Dedifferentiated amniotic fluid mesenchymal stem cell (primary cell): ENCODE measurements at regions not wholly inside any gene's neighbourhood (a gene's known extent, or its start where the extent isn't known, plus 50 kb on each side); places are given as distances from the start of the nearest gene placed in this dataset.
"Not testable (repeated sequence)": the region's sequence is repeated elsewhere in the genome, so short reads cannot be mapped to it uniquely, and the experiment has no call there.

Experiments used
- DNase-seq: peaks from one replicate; pipeline ENCODE4 v3.0.0-alpha.2; 2016; ENCODE audit errors: extremely low spot score

DNA sequence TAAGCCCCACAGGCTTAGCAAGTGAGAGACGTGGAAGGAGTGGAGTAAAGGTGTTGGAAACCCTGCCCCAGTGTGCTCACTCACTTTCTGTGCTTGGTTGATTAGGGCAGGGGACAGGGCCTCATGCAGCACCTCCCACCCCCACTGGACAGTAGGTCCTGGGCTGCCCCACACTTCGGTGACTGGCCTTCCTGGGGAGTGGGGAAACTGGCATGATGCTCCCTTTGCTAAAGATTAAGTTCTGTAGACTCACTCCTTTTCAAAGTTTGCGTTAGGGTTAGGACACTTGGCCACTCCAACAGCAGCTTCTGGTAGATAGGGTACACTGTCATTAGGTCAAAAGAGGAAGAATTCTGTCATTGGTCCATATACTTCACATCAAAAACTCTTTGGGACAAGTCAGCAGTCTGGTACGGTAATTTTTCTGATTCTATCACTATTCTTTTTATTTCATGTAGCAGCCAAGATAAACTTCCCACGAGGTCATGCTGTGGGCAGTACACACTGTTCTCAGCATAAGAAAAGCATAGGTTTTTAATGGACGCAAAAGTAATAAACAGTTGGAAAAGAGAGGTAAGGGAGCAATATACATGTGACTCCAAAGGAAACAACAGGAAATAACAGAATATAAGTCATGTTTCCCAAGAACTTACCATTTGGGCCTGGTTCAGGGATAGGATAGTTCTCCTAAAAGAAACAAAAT is 106.6 kb upstream of the TERB2 start:
- DNase-seq = not testable (repeated sequence)

DNA sequence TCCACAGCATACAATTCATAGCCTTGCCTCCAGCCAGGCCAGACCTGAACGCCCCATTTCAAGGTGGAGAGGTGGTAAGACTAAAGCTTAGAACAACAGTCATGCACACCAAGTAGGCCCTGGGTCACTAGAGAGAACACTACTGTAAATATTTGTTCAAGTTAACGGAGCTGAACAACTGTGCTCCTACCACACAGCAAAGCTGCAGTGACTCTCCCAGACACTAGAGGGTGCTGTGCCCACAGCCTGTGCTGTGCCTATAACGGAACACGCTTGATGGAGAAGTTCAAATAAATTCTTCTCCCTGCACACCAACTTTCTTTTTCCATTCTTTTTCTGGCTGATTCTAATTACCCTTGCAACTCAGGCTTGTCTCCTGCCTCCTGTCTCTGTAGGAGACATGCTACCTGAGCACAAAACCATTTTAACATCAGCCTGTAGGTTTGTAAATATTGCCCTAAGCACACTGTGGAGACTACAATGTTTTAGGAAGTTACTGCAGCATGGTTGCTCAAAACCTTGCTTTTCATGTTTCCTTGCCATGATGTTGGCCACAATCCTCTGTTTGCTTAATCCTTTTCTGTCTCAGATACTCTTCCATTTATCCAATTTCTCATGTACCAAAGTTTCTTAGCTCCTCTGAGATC is 103.1 kb upstream of the TERB2 start:
- DNase-seq = not testable (repeated sequence)

DNA sequence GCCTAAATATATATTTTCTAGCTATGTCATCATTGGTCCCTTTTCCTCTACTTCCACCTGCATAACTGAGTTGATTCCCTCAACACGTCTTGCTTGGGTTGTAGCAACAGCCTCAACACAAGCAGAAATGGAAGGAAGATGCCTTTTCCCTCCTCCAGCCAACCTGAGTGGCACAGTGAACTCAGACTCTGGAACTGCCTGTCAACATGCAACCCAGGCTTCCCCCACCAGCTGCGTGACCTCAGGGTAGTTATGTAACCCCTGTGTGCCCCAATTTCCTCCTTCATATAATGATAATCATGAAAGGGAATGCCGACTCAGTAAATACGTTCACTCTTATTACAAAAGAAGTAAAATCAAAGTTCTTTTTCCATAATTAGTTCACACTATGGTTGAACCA is 101.8 kb upstream of the TERB2 start:
- DNase-seq = not testable (repeated sequence)

DNA sequence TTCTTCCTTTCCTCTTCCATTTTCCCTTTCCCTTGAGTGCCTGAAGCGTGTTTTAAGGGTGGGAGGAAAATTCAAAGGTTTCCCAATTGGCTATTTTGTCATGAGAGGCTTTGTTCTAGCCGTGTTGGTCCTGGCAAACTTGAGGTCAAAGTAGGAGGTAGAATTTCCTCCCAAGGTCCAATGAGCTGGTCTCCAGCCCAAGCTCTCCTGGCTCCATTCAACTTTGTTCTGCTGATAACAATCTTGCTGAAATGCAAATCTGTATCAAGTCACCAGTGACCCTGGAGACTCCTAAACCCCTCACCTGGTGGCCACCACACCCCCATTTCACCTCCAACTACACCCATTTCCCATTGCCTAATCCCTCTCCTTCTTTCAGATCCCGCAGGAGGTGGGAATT is 100.2 kb upstream of the TERB2 start:
- DNase-seq = not testable (repeated sequence)

DNA sequence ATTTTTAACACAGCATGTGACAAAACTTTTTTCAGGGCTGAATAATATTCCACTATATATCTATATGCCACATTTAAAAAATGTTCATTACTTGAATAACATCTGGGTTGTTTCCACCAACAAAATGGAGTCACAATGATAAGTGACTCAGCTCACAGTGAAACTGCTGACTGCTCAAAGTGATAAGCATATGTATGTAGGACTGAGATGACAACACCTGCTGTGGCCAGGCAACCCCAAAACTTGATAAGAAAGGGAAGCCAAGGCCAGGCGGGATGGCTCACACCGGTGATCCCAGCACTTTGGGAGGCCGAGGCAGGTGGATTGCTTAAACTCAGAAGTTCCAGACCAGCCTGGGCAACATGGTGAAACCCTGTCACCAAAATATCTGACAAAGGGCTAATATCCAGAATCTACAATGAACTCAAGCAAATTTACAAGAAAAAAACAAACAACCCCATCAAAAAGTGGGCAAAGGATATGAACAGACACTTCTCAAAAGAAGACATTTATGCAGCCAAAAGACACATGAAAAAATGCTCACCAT is 99.2 kb upstream of the TERB2 start:
- DNase-seq = not testable (repeated sequence)

DNA sequence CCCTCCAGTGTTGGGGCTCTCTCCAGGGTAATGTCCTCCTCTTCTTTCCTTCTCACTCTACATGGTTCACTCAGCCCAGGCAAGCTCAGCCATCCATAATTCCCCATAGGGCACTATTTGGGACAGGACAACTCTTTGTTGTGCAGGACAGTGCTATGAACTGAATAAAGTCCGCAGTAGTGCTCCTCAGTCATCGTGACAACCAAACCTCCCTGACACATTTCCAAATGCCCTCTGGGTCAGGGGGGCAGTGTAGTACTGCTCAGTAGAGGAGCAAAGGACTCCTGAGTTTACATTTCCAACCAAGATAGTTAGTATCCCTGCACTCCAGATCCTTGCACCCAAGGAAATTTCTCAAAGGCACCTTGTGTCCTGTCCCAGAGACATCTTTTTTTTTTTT is 97.4 kb upstream of the TERB2 start:
- not testable (repeated sequence) for DNase-seq

DNA sequence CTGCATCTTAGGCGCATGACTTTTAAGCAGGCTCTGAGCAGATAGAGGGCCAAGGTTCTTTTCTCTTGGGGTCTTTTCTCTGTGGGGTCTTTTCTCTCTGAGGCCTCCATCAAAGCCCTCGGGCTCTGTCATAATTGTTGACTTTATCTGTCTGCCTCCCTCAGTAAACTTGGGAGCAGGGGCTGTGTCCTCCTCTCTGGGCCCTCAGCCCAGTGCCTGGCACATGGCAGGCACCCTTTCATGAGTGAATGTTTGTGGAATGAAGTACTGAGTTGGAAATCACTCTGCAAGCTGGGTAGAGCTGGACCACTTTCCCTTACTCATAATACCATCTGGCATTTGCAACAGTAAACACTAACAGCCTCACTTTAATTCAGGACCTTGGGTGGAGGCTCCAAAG is 96.3 kb upstream of the TERB2 start:
- not testable (repeated sequence) for DNase-seq

DNA sequence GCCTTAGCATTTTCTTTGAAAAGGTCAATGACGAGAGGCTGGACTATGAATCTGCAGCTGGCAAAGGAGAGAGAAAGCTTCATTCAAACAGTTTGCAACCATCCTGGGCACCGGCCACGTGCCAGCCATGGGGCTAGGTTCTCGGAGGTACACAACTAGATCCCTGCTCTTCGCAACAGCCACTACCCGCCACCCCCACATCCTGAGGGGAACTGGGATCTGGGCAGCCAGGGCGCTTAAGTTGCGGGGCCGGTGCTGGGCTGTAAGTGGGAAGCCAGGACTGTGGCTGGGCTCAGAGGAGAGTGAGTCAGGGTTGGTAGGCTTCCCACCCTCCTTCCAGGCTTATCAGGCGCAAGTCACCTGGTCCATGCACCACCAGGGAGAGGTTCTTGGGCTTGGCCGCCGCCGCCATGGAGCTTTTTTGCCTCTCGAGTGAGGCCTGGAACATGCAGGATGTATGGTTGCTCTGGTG is 95.0 kb upstream of the TERB2 start:
- no peak for DNase-seq

DNA sequence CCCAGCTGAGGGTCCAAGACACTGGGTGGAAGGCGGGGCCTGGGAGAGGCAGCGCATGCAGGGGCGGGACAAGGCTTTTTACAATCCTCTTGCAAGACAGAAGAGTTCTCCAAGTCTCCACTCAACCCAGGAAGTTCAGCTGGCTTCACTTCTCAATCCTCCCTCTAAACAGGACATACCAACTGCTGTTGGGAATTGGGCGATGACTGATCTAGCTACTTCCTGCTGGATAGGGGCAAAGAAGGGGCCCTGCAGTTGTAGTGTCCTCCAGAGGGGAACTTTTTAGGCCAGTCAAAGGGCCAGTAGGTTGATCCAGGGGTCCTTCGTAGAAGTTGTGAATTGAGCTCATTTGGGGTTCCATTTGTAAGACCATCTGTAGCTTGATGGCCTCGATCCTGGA is 94.6 kb upstream of the TERB2 start:
- no peak for DNase-seq

DNA sequence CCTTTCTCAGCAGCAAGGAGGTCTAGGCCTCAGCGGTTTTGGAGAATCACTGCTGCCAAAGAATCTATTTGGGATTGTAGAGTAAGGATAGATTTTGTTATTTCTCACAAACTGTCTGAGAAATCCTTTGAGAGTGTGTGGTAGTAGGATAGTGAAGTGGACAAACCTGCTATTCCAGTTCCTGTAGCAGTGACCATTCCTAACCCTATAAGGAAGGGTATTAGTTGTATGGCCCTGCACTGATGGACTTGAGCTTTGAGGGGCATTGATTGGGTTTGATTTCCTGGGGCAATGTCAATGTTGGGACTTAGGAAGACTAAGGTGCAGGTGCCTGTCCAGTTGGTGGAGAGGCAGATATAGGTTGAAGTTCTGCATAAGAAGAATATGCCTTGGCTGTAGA is 93.6 kb upstream of the TERB2 start:
- DNase-seq = not testable (repeated sequence)

DNA sequence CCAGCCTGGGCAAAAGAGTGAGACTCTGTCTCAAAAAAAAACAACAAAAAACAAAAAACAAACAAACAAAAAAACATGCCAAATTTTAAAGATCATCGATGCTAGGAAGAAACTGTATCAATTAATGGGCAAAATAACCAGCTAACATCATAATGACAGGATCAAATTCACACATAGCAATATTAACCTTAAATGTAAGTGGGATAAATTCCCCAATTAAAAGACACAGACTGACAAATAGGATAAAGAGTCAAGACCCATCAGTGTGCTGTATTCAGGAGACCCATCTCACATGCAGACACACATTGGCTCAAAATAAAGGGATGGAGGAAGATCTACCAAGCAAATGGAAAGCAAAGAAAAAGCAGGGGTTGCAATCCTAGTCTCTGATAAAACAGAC is 88.4 kb upstream of the TERB2 start:
- DNase-seq = not testable (repeated sequence)

DNA sequence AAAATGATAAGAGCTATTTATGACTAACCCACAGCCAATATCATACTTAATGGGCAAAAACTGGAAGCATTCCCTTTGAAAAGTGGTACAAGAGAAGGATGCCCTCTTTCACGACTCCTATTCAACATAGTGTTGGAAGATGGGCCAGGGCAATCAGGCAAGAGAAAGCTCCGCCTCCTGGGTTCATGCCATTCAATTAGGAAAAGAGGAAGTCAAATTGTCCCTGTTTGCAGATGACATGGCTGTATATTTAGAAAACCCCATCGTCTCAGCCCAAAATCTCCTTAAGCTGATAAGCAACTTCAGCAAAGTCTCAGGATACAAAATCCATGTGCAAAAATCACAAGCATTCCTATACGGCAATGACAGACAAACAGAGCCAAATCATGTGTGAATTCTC is 86.4 kb upstream of the TERB2 start:
- DNase-seq = not testable (repeated sequence)

DNA sequence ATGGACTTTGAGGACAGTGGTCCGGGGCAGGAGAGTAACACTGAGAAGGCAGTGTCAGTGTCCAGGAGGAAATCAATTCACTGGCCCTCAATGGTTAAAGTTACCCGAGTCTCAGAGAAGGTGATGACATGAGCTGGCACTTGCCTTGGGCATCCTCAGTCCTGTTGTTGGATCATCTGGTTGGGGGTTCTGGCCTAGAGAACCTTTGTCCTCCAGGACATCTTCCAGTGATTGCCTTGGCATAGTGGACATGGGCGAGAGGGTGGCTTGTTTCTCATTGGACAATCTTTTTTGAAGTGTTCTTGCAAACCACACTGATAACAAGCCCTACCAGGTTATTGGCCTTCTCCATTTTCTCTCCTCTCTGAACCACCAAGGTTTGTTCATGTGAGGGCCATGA is 83.4 kb upstream of the TERB2 start:
- DNase-seq = no peak

DNA sequence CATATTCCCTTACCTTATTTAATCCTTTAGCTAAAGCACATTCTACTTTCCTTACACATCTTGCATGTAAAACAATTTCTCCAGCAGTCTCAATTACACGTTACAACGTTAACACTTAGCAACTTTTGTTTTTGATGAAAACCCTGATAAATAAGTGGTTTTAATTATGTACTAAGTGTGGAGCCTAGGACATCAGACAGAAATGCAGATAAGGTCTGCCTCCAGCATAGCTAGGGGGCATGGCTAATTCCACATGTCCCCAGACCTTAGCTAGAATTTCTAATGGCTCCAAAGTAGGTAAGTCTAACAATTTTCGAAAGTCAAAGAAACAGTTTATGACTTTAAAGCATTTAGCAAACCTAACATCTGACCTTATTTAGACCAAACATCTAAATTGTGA is 77.4 kb upstream of the TERB2 start:
- DNase-seq = no peak

DNA sequence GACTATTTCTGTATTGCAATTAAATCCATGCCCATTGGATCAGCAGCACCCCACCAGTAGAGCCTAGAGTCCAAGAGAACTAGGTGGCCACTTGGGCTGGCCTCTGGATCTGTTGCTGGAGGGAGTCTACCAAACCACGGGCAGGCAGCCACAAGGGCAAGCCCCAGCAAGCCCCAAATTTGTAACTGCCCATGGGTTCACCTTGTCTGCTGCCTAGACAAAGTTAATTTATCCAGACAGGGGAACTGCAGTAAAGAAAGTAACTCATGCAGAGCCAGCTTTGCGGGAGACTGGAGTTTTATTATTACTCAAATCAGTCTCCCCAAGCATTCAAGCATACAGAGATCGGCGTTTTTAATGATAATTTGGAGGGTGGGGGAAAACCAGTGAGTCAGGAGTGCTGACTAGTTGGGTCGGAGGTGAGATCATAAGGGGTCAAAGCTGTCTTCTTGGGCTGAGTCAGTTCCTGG is 74.0 kb upstream of the TERB2 start:
- no peak for DNase-seq

DNA sequence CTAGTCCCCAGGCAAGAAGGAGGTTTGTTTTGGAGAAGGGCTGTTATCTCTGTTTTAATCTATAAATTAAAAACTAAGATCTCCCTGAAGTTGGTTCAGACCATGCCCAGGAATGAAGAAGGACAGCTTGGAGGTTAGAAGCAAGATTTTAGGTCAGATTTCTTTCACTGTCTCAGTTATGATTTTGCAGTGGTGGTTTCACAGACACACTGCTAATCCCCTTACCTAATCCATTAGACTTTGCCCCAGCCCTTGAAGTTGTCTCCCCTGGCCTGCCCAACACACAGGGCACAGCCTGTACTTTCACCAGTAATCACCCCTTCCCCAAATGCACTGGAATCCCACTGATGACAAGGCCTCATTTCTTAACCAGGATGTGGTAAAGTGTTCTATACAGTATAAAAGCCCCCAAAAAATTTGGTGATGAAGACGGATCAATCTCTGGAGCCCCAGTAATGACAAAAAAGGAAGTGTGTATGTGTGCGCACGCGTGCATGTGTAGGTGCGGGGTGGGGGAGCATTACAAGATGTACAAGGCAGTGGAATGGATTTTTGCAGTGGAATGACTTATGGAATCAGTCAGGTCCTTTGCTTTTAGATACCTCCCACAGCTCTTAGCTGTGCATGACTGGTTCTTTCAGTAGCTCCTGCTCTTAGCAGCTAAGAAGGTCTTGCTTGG is 73.1 kb upstream of the TERB2 start:
- DNase-seq = no peak

DNA sequence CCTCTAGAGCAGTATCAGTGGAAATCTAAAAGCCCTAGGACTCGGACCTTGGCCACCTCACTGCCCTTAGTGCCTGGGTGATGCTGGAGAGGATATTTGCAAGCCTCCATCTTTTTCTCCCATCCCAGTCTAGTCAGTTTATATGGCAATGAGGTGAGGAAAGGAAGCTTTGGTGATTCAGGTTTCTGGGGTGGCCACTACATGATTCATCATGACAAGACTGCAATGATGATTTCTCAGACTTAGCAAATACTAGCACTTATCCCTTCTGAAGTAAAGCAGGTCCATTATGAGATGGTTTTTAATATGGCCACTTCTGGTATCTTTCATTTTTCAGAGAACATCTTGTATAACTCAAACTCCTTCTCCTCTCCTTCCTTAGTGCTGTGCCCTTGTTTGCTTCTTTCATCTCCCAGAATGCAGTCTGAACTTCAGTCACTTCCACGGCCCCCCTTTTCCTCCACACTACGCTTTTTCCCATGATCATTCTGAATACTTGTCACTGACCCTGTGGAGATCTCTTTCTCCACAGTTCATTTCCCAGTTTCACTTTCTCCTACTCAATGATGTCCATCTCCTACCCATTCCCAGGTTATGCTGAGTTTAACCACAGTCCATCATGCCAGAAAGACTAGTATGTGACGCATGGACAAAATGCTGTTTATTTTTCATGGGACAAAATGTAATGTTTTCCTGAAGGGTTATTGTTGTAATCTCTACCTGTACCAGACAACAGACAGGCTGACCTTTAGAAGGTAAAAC is 57.4 kb upstream of the TERB2 start:
- not testable (repeated sequence) for DNase-seq

DNA sequence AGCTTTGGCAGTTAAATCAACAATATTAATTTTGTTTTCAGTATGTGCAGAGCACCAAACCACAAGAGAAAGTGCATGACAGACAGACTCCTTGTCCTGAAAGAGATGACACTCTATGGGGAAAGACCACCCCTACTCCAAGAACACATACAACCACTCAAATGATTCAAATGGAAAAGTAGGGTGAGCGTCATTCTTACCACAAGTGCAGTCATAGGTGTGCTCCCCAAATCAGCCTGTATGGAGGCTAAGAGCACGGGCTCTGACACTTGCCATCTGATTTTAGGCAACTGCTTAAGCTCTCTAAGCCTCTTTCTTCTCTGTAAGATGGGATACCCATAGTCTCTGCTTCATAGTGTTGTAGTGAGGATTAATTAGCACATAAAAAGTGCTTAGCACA is 56.7 kb upstream of the TERB2 start:
- not testable (repeated sequence) for DNase-seq

DNA sequence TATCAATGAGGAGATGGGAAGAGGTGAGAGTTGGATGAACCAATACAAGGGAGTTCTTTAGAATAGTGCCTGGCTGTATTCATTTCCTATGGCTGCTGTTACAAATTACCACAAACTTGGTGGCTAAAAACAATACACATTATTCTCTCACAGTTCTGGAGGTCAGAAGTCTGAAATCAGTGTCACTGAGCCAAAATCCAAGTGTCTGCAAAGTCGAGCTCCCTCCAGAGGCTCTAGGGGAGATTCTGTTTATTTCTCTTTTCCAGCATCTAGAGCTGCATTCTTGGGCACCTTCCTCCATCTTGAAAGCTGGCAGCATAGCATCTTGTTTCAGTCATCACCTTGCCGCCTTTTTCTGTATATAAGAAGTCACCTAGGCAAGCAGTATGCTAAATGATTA is 55.7 kb upstream of the TERB2 start:
- not testable (repeated sequence) for DNase-seq

DNA sequence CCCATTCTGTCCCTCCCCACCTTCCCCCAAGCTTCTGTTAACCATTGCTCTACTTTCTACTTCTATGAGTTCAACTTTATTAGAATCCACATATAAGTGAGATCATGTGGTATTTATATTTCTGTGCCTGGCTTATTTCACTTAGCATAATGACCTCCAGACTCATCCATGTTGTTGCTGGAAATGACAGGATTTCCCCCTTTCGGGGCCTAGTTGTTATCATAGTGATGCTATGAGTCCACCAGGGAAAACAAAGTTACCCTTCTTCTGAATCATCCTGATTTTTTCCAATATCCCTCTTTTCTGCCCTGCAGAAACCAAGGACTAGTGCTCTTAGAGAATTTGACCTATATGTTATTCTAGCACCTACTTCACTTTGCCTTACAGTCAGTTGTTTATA is 53.2 kb upstream of the TERB2 start:
- DNase-seq = not testable (repeated sequence)

DNA sequence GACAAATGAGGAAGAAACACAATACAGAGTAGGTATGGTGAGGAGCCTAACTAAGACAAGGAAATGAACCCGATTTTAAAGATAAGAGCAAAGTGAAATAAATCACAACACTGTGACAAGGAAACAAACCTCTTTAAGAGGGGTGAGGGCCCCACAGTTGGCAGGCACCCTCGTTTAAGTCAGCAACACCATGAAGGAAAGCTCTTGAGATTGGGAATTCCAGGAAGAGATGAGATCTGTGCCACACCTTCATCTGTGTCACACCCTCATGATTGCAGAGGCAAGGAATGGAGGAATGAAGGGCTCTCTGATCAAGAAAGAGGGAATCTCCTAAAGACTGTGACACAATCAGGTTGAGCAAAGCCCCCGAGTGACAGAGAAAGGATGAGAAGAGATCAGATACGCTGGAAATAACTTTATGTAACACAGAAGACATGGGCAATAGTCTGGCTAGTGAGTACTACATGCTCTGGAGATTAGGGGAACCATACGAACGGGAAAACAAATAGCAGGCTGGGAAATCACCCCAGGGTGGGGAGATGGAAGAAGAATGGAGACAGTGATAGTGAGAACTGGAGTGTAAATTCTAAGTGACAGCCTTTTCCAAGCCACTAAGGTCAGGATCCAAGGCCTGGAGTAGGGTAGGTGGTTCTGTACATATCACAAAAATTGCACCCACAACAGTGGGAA is 51.7 kb upstream of the TERB2 start:
- not testable (repeated sequence) for DNase-seq
